ENCODE measurements at regions not wholly inside any gene's neighbourhood (a gene's known extent, or its start where the extent isn't known, plus 50 kb on each side); places are given as distances from the start of the nearest gene placed in this dataset.

DNA sequence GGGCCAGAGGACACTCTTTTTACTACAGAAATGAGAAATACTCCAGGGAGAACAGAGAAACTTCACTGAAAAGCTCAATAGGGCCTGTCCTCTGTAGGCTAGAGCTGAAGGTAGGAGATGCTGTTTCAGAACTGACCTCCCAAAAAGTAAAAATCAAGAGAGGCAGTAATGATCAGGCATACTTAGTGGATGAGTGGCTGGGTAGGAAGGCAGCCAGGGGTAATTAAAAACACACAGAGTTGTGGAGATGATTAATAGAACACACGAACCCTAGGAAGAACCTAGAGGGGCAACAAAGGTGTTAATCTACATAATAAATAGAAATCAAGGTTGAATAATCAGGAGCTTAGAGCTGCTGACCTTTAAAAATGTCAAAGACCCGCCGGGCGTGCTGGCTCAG lies 582.4 kb upstream of the ADGRL3 start:
- DNase-seq, result no peak
- Histone ChIP-seq H3K27me3 (no peaks in the 10 kb centered on the region), H3K4me1 (replicated peaks in 1 of 2) (no peaks in the 10 kb centered on the region), H3K4me3 (no peak overlapping the region), H3K27ac (no peak overlapping the region), H3K36me3 (replicated peaks in 1 of 2) (no peaks in the 10 kb centered on the region), H3K9me3 (replicated peaks in 1 of 3) (no peaks in the 10 kb centered on the region)
- WGBS, 4 donors, result 57 to 77% (median 61%) methylated on average over 4 of the region's 4 CpGs
- intact Hi-C loops (cut with DNase I), result no loop called here
- TF ChIP-seq POLR2A (IDR thresholded peaks at IDR 0.05) (no peak), CTCF (IDR thresholded peaks at IDR 0.05) (no peak)

DNA sequence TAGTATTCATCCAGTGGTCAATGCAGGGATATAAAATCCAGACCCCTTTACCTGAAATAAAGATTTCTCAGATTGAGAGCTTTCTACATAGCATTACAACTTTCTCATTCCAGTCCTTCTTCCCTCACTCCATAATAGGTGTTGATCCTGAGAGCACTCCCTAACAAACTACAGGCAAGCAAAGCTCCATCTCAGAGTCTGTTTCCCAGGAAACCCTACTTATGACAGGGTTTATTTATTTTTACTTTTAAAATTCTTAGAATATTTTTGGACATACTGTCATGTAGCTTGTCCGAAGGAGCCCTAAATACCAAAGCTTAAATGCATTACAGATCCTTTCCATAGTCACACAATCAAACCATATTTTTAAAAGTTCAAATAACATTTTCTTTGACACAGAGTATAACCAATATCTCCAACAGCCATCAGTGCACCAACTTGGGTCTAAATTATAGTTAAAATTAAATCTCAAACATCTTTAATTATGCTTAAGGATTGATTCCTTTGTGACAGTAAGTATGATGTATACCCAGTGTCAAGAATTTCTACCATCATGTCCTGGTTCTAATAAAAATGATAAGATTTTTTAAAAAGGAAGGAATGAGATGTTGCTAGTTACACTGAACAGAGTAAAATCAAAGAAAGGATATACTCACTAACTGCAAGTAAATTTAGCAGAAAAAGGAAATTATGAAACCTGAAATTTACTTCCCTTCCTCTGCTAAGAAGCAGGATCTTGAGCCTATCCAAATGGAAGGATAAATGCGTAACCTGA lies 580.4 kb upstream of the ADGRL3 start:
- 74 to 79% (median 77%) methylated on average over 2 of the region's 2 CpGs for WGBS, 4 donors
- no peaks in the 10 kb centered on the region for H3K4me1 ChIP-seq (replicated peaks in 1 of 2)

GRCh38 chr4:60637976-60638375 lies 562.1 kb upstream of the ADGRL3 start:
- H3K27ac ChIP-seq, result no peak overlapping the region
- H3K9me3 ChIP-seq (replicated peaks in 1 of 3), result peaks cover 0 to 6% (median 0%) of the 10 kb centered on the region in 3 donors
- H3K4me1 ChIP-seq (replicated peaks in 1 of 2), result no peaks in the 10 kb centered on the region
- 66 to 82% (median 77%) methylated on average over 2 of the region's 2 CpGs for WGBS, 4 donors
- H3K36me3 ChIP-seq (replicated peaks in 1 of 2), result no peaks in the 10 kb centered on the region
- H3K27me3 ChIP-seq, result no peaks in the 10 kb centered on the region
- DNase-seq, result no peak
- no peak overlapping the region for H3K4me3 ChIP-seq
- intact Hi-C loops (cut with DNase I), result no loop called here
- TF ChIP-seq POLR2A (IDR thresholded peaks at IDR 0.05) (no peak), CTCF (IDR thresholded peaks at IDR 0.05) (no peak)

More for the DNA sequence above, 580.4 kb upstream of the ADGRL3 start:
- TF ChIP-seq CTCF (IDR thresholded peaks at IDR 0.05) (no peak), POLR2A (IDR thresholded peaks at IDR 0.05) (no peak)
- H3K36me3 ChIP-seq (replicated peaks in 1 of 2), result no peaks in the 10 kb centered on the region
- H3K27me3 ChIP-seq, result no peaks in the 10 kb centered on the region
- no peak overlapping the region for H3K4me3 ChIP-seq
- intact Hi-C loops (cut with DNase I), result no loop called here
- no peak for DNase-seq
- no peak overlapping the region for H3K27ac ChIP-seq
- H3K9me3 ChIP-seq (replicated peaks in 1 of 3), result no peaks in the 10 kb centered on the region

DNA sequence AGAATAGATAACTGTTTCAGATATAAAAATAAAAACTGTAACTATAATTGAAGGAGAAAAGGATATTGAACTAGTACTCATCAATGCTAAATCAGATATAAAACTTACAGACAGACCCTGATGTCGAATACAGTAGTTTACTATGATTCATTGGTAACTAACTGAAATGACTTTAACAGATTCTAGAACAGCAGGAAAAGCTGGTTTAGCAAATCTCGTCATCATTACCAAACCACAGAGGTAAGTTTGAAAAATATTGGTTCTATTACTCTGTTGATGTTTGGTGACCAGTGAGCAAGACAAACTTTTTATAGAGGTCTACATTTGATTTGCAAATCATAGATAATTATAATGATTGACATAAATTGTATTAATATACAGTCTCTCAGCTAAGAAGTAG lies 551.4 kb upstream of the ADGRL3 start:
- WGBS, 4 donors, result 73 to 85% (median 79%) methylated on average over 2 of the region's 2 CpGs
- Histone ChIP-seq H3K4me1 (replicated peaks in 1 of 2) (no peaks in the 10 kb centered on the region), H3K36me3 (replicated peaks in 1 of 2) (no peaks in the 10 kb centered on the region), H3K27ac (no peak overlapping the region), H3K4me3 (no peak overlapping the region), H3K27me3 (no peaks in the 10 kb centered on the region), H3K9me3 (replicated peaks in 1 of 3) (no peaks in the 10 kb centered on the region)
- TF ChIP-seq POLR2A (IDR thresholded peaks at IDR 0.05) (no peak), CTCF (IDR thresholded peaks at IDR 0.05) (no peak)
- intact Hi-C loops (cut with DNase I), result no loop called here
- no peak for DNase-seq
